WTC11 (cell line): ENCODE measurements at regions not wholly inside any gene's neighbourhood (a gene's known extent, or its start where the extent isn't known, plus 50 kb on each side); places are given as distances from the start of the nearest gene placed in this dataset.

ENCODE experiments used
- ATAC-seq: fragments of 200-7000 bp; cut with Tn5 transposase; 2 replicates; pipeline ENCODE4 v1.10.0; 2021; ENCODE audit warnings: mild to moderate bottlenecking, moderate library complexity
- CTCF ChIA-PET: fragments of 300-600 bp; sonication (Branson Sonifier 250); formaldehyde crosslinking; loops from one replicate; lab custom pipeline; 2021; ENCODE audit warnings: antibody characterized with exemption; lab: Charles Lee
- POLR2A ChIA-PET: fragments of 350-600 bp; sonication (Branson Sonifier 250); formaldehyde crosslinking; loops from one replicate; lab custom pipeline; 2021; ENCODE audit warnings: antibody characterized with exemption; lab: Charles Lee
- DNase-seq: peaks from one replicate; pipeline ENCODE4 v3.0.0; 2021; ENCODE audit warnings: low spot score
- H3K27ac Mint-ChIP-seq: 2 replicates; pipeline ENCODE4 v1.8.0; 2021; ENCODE audit warnings: mixed read lengths
- H3K27me3 Mint-ChIP-seq: 2 replicates; pipeline ENCODE4 v1.8.0; 2021; ENCODE audit warnings: low read depth, mild to moderate bottlenecking, moderate library complexity, mixed read lengths
- H3K36me3 Mint-ChIP-seq: 2 replicates; pipeline ENCODE4 v1.8.0; 2021; ENCODE audit warnings: mixed read lengths
- H3K4me1 Mint-ChIP-seq: 2 replicates; pipeline ENCODE4 v1.8.0; 2022; ENCODE audit warnings: mixed read lengths
- H3K4me3 Mint-ChIP-seq: 2 replicates; pipeline ENCODE4 v1.8.0; 2021; ENCODE audit warnings: mild to moderate bottlenecking, moderate library complexity, mixed read lengths
- H3K9me3 Mint-ChIP-seq: 2 replicates; pipeline ENCODE4 v1.8.0; 2021; ENCODE audit warnings: mixed read lengths
- NR2C2 ChIP-seq: sonication (generic); formaldehyde crosslinking; IDR thresholded peaks from 2 replicates; pipeline ENCODE4 v1.8.0; 2022; ENCODE audit warnings: mild to moderate bottlenecking, missing genetic modification reagents
- ZNF121 ChIP-seq: sonication (generic); formaldehyde crosslinking; IDR thresholded peaks from 2 replicates; pipeline ENCODE4 v1.8.0; 2023; ENCODE audit warnings: missing genetic modification reagents
- ZNF232 ChIP-seq: sonication (generic); formaldehyde crosslinking; IDR thresholded peaks from 2 replicates; pipeline ENCODE4 v1.8.0; 2022; ENCODE audit warnings: mild to moderate bottlenecking, missing genetic modification reagents
- ZNF423 ChIP-seq: fragments of 250-450 bp; sonication (Bioruptor Pico); IDR thresholded peaks from 2 replicates; pipeline ENCODE4 v2.1.2; 2022; ENCODE audit warnings: mild to moderate bottlenecking, moderate library complexity
- TF ChIP-seq, protein P1 (sequence below): sonication (generic); formaldehyde crosslinking; IDR thresholded peaks from 2 replicates; pipeline ENCODE4 v1.8.1; 2023; ENCODE audit warnings: mild to moderate bottlenecking, missing genetic modification reagents, borderline replicate concordance
- TF ChIP-seq, protein P2 (sequence below): fragments of 250-450 bp; sonication (Bioruptor Pico); IDR thresholded peaks from 2 replicates; pipeline ENCODE4 v1.8.0; 2021; ENCODE audit warnings: mild to moderate bottlenecking
- TF ChIP-seq, protein P3 (sequence below): sonication (generic); formaldehyde crosslinking; IDR thresholded peaks from 2 replicates; pipeline ENCODE4 v1.8.0; 2023; ENCODE audit warnings: missing genetic modification reagents, mild to moderate bottlenecking, borderline replicate concordance
- TF ChIP-seq, protein P4 (sequence below): sonication (generic); formaldehyde crosslinking; conservative IDR thresholded peaks from 2 replicates; pipeline ENCODE4 v1.8.1; 2023; ENCODE audit warnings: mild to moderate bottlenecking, low read depth, missing genetic modification reagents, moderate library complexity
- TF ChIP-seq, protein P5 (sequence below): sonication (generic); formaldehyde crosslinking; IDR thresholded peaks from 2 replicates; pipeline ENCODE4 v1.8.1; 2023; ENCODE audit warnings: mild to moderate bottlenecking, missing genetic modification reagents, moderate library complexity
- TF ChIP-seq, protein P6 (sequence below): fragments of 200-600 bp; IDR thresholded peaks from 2 replicates; pipeline ENCODE4 v1.8.0; 2022; ENCODE audit warnings: antibody characterized with exemption
- TF ChIP-seq, protein P7 (sequence below): sonication (generic); formaldehyde crosslinking; IDR thresholded peaks from 2 replicates; pipeline ENCODE4 v1.8.0; 2022; ENCODE audit warnings: mild to moderate bottlenecking, missing genetic modification reagents
- TF ChIP-seq, protein P8 (sequence below): sonication (generic); formaldehyde crosslinking; IDR thresholded peaks from 2 replicates; pipeline ENCODE4 v1.8.1; 2022; ENCODE audit warnings: mild to moderate bottlenecking, moderate library complexity, missing genetic modification reagents

DNA sequence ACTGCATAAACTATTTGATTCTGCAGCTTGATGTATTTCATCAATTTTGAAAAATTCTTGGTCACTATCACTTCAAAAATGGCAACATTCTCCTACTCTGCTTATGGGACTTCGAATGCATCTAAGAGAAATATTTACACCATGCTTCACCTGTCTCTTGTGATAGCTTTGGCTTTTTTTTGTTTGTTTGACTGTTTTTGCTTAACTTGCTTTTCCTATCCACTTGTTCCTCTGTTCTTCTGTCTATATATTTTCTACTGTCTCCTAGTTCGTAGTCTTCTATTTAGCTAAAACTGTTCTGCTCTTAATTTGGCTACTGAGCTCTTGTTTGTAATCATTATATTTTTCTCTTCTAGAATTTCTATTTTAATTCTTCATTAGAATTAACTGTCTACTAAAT is 94.4 kb downstream of the INHBA start (continued):
- TF ChIP-seq, protein P1, sequence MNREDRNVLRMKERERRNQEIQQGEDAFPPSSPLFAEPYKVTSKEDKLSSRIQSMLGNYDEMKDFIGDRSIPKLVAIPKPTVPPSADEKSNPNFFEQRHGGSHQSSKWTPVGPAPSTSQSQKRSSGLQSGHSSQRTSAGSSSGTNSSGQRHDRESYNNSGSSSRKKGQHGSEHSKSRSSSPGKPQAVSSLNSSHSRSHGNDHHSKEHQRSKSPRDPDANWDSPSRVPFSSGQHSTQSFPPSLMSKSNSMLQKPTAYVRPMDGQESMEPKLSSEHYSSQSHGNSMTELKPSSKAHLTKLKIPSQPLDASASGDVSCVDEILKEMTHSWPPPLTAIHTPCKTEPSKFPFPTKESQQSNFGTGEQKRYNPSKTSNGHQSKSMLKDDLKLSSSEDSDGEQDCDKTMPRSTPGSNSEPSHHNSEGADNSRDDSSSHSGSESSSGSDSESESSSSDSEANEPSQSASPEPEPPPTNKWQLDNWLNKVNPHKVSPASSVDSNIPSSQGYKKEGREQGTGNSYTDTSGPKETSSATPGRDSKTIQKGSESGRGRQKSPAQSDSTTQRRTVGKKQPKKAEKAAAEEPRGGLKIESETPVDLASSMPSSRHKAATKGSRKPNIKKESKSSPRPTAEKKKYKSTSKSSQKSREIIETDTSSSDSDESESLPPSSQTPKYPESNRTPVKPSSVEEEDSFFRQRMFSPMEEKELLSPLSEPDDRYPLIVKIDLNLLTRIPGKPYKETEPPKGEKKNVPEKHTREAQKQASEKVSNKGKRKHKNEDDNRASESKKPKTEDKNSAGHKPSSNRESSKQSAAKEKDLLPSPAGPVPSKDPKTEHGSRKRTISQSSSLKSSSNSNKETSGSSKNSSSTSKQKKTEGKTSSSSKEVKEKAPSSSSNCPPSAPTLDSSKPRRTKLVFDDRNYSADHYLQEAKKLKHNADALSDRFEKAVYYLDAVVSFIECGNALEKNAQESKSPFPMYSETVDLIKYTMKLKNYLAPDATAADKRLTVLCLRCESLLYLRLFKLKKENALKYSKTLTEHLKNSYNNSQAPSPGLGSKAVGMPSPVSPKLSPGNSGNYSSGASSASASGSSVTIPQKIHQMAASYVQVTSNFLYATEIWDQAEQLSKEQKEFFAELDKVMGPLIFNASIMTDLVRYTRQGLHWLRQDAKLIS (CRISPR knock-in tag): no peak
- TF ChIP-seq, protein P2, sequence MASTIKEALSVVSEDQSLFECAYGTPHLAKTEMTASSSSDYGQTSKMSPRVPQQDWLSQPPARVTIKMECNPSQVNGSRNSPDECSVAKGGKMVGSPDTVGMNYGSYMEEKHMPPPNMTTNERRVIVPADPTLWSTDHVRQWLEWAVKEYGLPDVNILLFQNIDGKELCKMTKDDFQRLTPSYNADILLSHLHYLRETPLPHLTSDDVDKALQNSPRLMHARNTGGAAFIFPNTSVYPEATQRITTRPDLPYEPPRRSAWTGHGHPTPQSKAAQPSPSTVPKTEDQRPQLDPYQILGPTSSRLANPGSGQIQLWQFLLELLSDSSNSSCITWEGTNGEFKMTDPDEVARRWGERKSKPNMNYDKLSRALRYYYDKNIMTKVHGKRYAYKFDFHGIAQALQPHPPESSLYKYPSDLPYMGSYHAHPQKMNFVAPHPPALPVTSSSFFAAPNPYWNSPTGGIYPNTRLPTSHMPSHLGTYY (CRISPR knock-in tag): no peak
- TF ChIP-seq, protein P3, sequence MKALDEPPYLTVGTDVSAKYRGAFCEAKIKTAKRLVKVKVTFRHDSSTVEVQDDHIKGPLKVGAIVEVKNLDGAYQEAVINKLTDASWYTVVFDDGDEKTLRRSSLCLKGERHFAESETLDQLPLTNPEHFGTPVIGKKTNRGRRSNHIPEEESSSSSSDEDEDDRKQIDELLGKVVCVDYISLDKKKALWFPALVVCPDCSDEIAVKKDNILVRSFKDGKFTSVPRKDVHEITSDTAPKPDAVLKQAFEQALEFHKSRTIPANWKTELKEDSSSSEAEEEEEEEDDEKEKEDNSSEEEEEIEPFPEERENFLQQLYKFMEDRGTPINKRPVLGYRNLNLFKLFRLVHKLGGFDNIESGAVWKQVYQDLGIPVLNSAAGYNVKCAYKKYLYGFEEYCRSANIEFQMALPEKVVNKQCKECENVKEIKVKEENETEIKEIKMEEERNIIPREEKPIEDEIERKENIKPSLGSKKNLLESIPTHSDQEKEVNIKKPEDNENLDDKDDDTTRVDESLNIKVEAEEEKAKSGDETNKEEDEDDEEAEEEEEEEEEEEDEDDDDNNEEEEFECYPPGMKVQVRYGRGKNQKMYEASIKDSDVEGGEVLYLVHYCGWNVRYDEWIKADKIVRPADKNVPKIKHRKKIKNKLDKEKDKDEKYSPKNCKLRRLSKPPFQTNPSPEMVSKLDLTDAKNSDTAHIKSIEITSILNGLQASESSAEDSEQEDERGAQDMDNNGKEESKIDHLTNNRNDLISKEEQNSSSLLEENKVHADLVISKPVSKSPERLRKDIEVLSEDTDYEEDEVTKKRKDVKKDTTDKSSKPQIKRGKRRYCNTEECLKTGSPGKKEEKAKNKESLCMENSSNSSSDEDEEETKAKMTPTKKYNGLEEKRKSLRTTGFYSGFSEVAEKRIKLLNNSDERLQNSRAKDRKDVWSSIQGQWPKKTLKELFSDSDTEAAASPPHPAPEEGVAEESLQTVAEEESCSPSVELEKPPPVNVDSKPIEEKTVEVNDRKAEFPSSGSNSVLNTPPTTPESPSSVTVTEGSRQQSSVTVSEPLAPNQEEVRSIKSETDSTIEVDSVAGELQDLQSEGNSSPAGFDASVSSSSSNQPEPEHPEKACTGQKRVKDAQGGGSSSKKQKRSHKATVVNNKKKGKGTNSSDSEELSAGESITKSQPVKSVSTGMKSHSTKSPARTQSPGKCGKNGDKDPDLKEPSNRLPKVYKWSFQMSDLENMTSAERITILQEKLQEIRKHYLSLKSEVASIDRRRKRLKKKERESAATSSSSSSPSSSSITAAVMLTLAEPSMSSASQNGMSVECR: no peak
- TF ChIP-seq ZNF423 (CRISPR knock-in tag): no peak
- TF ChIP-seq ZNF232 (CRISPR knock-in tag): no peak

DNA sequence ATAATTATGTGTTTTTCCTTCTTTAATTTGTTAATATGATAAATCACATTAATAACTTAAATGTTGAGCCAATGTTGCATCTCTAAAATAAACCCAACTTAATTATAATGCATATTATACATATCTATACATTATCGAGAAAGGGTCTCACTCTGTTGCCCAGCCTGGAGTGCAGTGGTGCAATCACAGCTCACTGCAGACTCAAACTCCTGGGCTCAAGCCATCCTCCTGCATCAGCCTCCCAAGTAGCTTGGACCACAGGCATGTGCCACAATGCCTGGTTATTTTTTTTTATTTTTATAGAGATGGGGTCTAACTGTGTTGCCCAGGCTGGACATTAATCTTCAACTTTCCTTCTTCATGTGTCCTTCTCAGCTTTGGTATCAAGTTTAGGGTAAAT is 98.9 kb downstream of the INHBA start:
- no peaks in the 10 kb centered on the region; the same call in 1 of the 2 replicates for H3K9me3 Mint-ChIP-seq
- H3K4me3 Mint-ChIP-seq: no peak overlapping the region
- CTCF ChIA-PET: no interaction called here
- ATAC-seq: no peak
- no peaks in the 10 kb centered on the region for H3K27me3 Mint-ChIP-seq
- H3K4me1 Mint-ChIP-seq: peaks cover 2% of the 10 kb centered on the region; the same call in 1 of the 2 replicates
- H3K36me3 Mint-ChIP-seq: peaks cover 2% of the 10 kb centered on the region; the same call in 1 of the 2 replicates
- H3K27ac Mint-ChIP-seq: no peak overlapping the region
- TF ChIP-seq, protein P4, sequence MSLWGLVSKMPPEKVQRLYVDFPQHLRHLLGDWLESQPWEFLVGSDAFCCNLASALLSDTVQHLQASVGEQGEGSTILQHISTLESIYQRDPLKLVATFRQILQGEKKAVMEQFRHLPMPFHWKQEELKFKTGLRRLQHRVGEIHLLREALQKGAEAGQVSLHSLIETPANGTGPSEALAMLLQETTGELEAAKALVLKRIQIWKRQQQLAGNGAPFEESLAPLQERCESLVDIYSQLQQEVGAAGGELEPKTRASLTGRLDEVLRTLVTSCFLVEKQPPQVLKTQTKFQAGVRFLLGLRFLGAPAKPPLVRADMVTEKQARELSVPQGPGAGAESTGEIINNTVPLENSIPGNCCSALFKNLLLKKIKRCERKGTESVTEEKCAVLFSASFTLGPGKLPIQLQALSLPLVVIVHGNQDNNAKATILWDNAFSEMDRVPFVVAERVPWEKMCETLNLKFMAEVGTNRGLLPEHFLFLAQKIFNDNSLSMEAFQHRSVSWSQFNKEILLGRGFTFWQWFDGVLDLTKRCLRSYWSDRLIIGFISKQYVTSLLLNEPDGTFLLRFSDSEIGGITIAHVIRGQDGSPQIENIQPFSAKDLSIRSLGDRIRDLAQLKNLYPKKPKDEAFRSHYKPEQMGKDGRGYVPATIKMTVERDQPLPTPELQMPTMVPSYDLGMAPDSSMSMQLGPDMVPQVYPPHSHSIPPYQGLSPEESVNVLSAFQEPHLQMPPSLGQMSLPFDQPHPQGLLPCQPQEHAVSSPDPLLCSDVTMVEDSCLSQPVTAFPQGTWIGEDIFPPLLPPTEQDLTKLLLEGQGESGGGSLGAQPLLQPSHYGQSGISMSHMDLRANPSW (CRISPR knock-in tag): no peak
- TF ChIP-seq NR2C2 (CRISPR knock-in tag) (no peak), ZNF121 (CRISPR knock-in tag) (peak; percentile 91)
- TF ChIP-seq, all 79 proteins: peak for 1
- POLR2A ChIA-PET: no interaction called here
- no peak for DNase-seq

DNA sequence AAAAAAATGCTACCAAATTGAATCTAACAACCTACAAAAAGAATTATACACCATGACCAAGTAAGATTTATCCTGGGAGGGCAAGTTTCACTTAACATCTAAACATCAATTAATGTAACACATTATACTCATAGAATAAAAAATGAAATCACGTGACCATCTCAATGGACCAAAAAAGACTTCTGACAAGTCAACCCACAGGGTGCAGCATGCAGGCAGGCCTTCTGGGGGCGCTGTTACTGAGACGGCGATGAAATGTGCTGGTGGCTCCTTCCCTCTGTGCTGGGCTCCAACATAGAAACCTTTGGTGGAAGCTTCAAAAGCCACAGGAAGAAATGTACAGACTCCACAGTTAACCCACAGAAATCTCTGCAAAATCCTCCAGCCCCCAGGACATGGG is 103.1 kb downstream of the INHBA start:
- Mint-ChIP-seq H3K9me3 (peaks cover 32% of the 10 kb centered on the region), H3K27ac (no peak overlapping the region), H3K4me1 (peaks cover 2% of the 10 kb centered on the region; the same call in 1 of the 2 replicates), H3K36me3 (peaks cover 30% of the 10 kb centered on the region), H3K4me3 (no peak overlapping the region), H3K27me3 (no peaks in the 10 kb centered on the region)
- TF ChIP-seq, protein P5, sequence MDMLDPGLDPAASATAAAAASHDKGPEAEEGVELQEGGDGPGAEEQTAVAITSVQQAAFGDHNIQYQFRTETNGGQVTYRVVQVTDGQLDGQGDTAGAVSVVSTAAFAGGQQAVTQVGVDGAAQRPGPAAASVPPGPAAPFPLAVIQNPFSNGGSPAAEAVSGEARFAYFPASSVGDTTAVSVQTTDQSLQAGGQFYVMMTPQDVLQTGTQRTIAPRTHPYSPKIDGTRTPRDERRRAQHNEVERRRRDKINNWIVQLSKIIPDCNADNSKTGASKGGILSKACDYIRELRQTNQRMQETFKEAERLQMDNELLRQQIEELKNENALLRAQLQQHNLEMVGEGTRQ (CRISPR knock-in tag): peak; percentile 62
- TF ChIP-seq, protein P6, sequence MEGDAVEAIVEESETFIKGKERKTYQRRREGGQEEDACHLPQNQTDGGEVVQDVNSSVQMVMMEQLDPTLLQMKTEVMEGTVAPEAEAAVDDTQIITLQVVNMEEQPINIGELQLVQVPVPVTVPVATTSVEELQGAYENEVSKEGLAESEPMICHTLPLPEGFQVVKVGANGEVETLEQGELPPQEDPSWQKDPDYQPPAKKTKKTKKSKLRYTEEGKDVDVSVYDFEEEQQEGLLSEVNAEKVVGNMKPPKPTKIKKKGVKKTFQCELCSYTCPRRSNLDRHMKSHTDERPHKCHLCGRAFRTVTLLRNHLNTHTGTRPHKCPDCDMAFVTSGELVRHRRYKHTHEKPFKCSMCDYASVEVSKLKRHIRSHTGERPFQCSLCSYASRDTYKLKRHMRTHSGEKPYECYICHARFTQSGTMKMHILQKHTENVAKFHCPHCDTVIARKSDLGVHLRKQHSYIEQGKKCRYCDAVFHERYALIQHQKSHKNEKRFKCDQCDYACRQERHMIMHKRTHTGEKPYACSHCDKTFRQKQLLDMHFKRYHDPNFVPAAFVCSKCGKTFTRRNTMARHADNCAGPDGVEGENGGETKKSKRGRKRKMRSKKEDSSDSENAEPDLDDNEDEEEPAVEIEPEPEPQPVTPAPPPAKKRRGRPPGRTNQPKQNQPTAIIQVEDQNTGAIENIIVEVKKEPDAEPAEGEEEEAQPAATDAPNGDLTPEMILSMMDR: peak; percentile 85
- TF ChIP-seq, protein P7, sequence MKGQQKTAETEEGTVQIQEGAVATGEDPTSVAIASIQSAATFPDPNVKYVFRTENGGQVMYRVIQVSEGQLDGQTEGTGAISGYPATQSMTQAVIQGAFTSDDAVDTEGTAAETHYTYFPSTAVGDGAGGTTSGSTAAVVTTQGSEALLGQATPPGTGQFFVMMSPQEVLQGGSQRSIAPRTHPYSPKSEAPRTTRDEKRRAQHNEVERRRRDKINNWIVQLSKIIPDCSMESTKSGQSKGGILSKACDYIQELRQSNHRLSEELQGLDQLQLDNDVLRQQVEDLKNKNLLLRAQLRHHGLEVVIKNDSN (CRISPR knock-in tag): 0 out of 2 replicates have a peak, but pooled peaks have one; percentile 44
- TF ChIP-seq, protein P8, sequence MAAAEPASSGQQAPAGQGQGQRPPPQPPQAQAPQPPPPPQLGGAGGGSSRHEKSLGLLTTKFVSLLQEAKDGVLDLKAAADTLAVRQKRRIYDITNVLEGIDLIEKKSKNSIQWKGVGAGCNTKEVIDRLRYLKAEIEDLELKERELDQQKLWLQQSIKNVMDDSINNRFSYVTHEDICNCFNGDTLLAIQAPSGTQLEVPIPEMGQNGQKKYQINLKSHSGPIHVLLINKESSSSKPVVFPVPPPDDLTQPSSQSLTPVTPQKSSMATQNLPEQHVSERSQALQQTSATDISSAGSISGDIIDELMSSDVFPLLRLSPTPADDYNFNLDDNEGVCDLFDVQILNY (CRISPR knock-in tag): no peak
- ATAC-seq (peak; percentile 98), DNase-seq (peak; percentile 86)
- CTCF ChIA-PET: interaction anchor here (0.6 to 1.5 kb wide), 26 partner anchors 9 to 507 kb away, joined by 3 to 16 read pairs (median 4); no protein-coding TSS in a partner anchor
- POLR2A ChIA-PET: interaction anchor here (0.6 kb wide), 1 partner anchor 185 kb away, joined by 5 read pairs; no protein-coding TSS in a partner anchor
